SK-N-MC (cell line): ENCODE measurements at regions not wholly inside any gene's neighbourhood (a gene's known extent, or its start where the extent isn't known, plus 50 kb on each side); places are given as distances from the start of the nearest gene placed in this dataset.

ENCODE experiments used
- EZH2 ChIP-seq: fragments of 200-600 bp; sonication (generic); IDR thresholded peaks from one replicate; pipeline ENCODE4 v1.6.1; 2017; ENCODE audit warnings: antibody characterized with exemption
- POLR2AphosphoS5 ChIP-seq: IDR thresholded peaks from 2 replicates; pipeline ENCODE4 v1.6.1; 2012; ENCODE audit warnings: mild to moderate bottlenecking, low read depth, low read length, borderline replicate concordance

- TF ChIP-seq POLR2AphosphoS5: no peak
- TF ChIP-seq EZH2: no peak
These were observed 642.1 kb downstream of the INHBA start for GRCh38 chr7:41060796-41061195.
